M059J (cell line): ENCODE measurements at regions not wholly inside any gene's neighbourhood (a gene's known extent, or its start where the extent isn't known, plus 50 kb on each side); places are given as distances from the start of the nearest gene placed in this dataset.

Experiments
- DNase-seq: peaks from one replicate; pipeline ENCODE4 v3.0.0-alpha.2; 2012; ENCODE audit warnings: low read depth

- DNase-seq, result no peak
Measured at GRCh38 chr7:53699215-53699837, 663.9 kb downstream of the POM121L12 start.

GRCh38 chr7:53719122-53719521 is 683.7 kb downstream of the POM121L12 start:
- no peak for DNase-seq

- peak; percentile 27 for DNase-seq
Measured at GRCh38 chr7:53740971-53741370, 705.5 kb downstream of the POM121L12 start.

- DNase-seq, result no peak
Measured at GRCh38 chr7:53743697-53744402, 708.4 kb downstream of the POM121L12 start.

GRCh38 chr7:53744403-53744760 is 708.9 kb downstream of the POM121L12 start:
- DNase-seq, result no peak

GRCh38 chr7:53756946-53757345 is 721.5 kb downstream of the POM121L12 start:
- DNase-seq, result no peak

GRCh38 chr7:53768186-53768585 is 732.8 kb downstream of the POM121L12 start:
- DNase-seq, result no peak

- no peak for DNase-seq
Measured at GRCh38 chr7:53771701-53772100, 736.3 kb downstream of the POM121L12 start.

- DNase-seq, result no peak
Measured at GRCh38 chr7:53776323-53776722, 740.9 kb downstream of the POM121L12 start.

GRCh38 chr7:53789741-53790140 is 752.4 kb upstream of the VSTM2A start:
- no peak for DNase-seq

- no peak for DNase-seq
Measured at GRCh38 chr7:53794816-53795215, 747.4 kb upstream of the VSTM2A start.

- DNase-seq, result peak; percentile 29
Measured at GRCh38 chr7:53800746-53801145, 741.4 kb upstream of the VSTM2A start.

- DNase-seq, result no peak
Measured at GRCh38 chr7:53806119-53806518, 736.1 kb upstream of the VSTM2A start.

GRCh38 chr7:53811555-53812079 is 730.6 kb upstream of the VSTM2A start:
- DNase-seq, result peak; percentile 40

- DNase-seq, result no peak
Measured at GRCh38 chr7:53812135-53812534, 730.0 kb upstream of the VSTM2A start.

GRCh38 chr7:53835301-53835700 is 706.9 kb upstream of the VSTM2A start:
- DNase-seq, result no peak

GRCh38 chr7:53877688-53878087 is 664.5 kb upstream of the VSTM2A start:
- no peak for DNase-seq

GRCh38 chr7:53900856-53901528 is 641.2 kb upstream of the VSTM2A start:
- no peak for DNase-seq

GRCh38 chr7:53904355-53904754 is 637.8 kb upstream of the VSTM2A start:
- DNase-seq, result no peak

GRCh38 chr7:53917637-53918036 is 624.5 kb upstream of the VSTM2A start:
- no peak for DNase-seq

- DNase-seq, result no peak
Measured at GRCh38 chr7:53920011-53920410, 622.2 kb upstream of the VSTM2A start.

- DNase-seq, result no peak
Measured at GRCh38 chr7:53940483-53940882, 601.7 kb upstream of the VSTM2A start.

- DNase-seq, result no peak
Measured at GRCh38 chr7:53947732-53948131, 594.4 kb upstream of the VSTM2A start.
